ENCODE measurements at regions not wholly inside any gene's neighbourhood (a gene's known extent, or its start where the extent isn't known, plus 50 kb on each side); places are given as distances from the start of the nearest gene placed in this dataset.

DNA sequence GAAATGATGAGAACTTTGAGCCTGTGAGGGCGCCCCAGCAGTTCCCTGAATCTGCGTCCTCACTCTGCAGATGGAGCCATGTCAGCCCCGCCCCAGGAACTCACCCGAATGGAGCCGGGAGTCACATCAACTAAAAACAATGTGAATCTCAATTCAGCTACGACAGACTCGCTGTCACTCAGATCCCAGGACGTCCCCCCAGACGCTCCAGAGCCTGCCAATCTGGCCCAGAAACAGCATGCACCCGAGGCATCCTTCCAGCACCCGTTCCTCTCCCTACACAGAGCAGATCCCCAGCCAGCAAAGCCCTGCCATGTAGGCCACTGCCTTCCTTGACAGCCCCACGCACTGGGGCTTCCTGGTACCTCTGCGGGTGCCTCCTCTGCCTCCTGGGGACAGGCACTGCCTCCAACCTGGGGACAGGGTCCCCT, 248.0 kb downstream of the TTLL2 start:
- no TSS peak for BruUV-seq (replicated peaks)
- H2AFZ ChIP-seq (ENCODE audit: low read depth, low read length) = no peak overlapping the region
- POLR2A ChIA-PET = no interaction called here
- H3K27me3 ChIP-seq (ENCODE audit: control insufficient read depth in 2 of 2, insufficient read depth in 2 of 2, low read length in 2 of 2) = peaks cover 48 to 85% of the 10 kb centered on the region in 2 experiments
- no peak for TF ChIP-seq SMAD3 (CRISPR knock-in tag; conservative IDR thresholded peaks at IDR 0.05)
- no peak for TF ChIP-seq RBM39 (optimal IDR thresholded peaks at IDR 0.05; ENCODE audit: low read depth, low read length)
- TF ChIP-seq ZNF699 (CRISPR knock-in tag; IDR thresholded peaks at IDR 0.05; ENCODE audit: insufficient replicate concordance) = no peak
- no peak for TF ChIP-seq ZNF76 (CRISPR knock-in tag; IDR thresholded peaks at IDR 0.05; ENCODE audit: borderline replicate concordance)
- in situ Hi-C loops (cut with MboI) (no loop called here), intact Hi-C loops (cut with micrococcal nuclease) (no loop called here)
- H3K4me3 ChIP-seq = no peak overlapping the region
- WGBS (ENCODE audit: insufficient coverage, low coverage, missing lambda C conversion rate) = 2% methylated on average over 13 of the region's 13 CpGs
- CTCF ChIA-PET (ENCODE audit: low intra/inter-chr PET ratio) = no interaction called here
- no peak for DNase-seq (ENCODE audit: extremely low read depth in 1 of 4, low spot score in 3 of 4)
- no peaks in the 10 kb centered on the region for H3K36me3 ChIP-seq (ENCODE audit: control insufficient read depth, insufficient read depth, low read length)
- ATAC-seq = no peak
- H3K4me1 ChIP-seq (replicated peaks in 1 of 2; ENCODE audit: control insufficient read depth in 2 of 2, insufficient read depth in 2 of 2, low read length in 2 of 2) = peaks cover 0 to 6% of the 10 kb centered on the region in 2 experiments; a peak in 3 of 5 replicates
- no peak overlapping the region for H3K27ac ChIP-seq (ENCODE audit: extremely low read depth, low read depth, low read length)
- no peak overlapping the region for H3K4me2 ChIP-seq (ENCODE audit: insufficient read depth, low read length)
- H4K20me1 ChIP-seq (replicated peaks; ENCODE audit: control insufficient read depth, insufficient read depth, low read length) = peaks cover 10% of the 10 kb centered on the region; the same call in 1 of the 2 replicates
- H3K79me2 ChIP-seq (ENCODE audit: control insufficient read depth, insufficient read depth, low read length) = no peaks in the 10 kb centered on the region
- no peak overlapping the region for H3K9ac ChIP-seq (ENCODE audit: insufficient read depth in 1 of 2, low read depth in 2 of 2, low read length in 2 of 2)
- no peak for FAIRE-seq
- no peaks in the 10 kb centered on the region for H3K9me3 ChIP-seq (replicated peaks; ENCODE audit: control insufficient read depth, insufficient read depth, low read depth, low read length)
- H3K9me1 ChIP-seq (ENCODE audit: control insufficient read depth, insufficient read depth, low read length) = no peaks in the 10 kb centered on the region

DNA sequence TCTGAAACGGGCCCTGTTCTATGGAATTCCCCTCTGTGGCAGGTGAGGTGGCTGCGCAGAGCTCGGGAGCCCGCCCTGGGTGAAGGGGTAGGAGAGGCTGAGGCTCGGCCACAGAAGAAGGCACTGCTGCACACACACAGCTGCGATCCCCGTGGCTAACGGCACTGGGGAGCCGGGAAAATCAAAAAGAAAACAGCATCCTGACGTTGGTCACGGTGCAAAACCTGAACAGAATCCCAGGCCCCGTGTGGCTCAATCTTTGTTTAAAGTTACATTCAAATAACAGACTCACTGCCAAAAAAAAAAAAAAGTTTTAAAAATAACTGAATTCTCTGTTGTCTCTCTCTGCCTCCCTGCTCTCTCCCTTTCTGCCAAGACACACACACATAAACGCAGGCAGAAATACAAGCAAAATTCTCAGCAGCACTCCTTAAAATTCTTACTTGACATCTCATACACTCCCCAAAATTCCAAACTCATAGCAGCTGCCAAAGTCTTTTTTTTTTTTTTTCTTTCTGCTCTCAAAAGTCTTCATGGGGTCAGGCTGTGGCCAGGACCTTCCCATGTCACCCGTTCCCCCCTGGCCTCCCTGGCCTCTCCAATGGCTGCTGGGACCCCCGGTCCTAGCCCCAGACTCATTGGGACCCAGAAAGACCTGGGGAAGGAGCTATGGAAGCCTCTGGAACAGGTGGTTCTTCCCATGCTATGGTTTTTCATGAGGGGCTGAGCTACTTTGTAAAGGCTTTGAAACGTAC, 248.8 kb downstream of the TTLL2 start:
- ChIA-PET POLR2A (no interaction called here), CTCF (ENCODE audit: low intra/inter-chr PET ratio) (no interaction called here)
- no peak overlapping the region for H3K4me2 ChIP-seq (ENCODE audit: insufficient read depth, low read length)
- DNase-seq (ENCODE audit: extremely low read depth in 1 of 4, low spot score in 3 of 4) (no peak), ATAC-seq (no peak), FAIRE-seq (no peak)
- H3K27ac ChIP-seq (ENCODE audit: extremely low read depth, low read depth, low read length) = no peak overlapping the region
- no peaks in the 10 kb centered on the region for H3K36me3 ChIP-seq (ENCODE audit: control insufficient read depth, insufficient read depth, low read length)
- peaks cover 0 to 6% of the 10 kb centered on the region in 2 experiments; a peak in 3 of 5 replicates for H3K4me1 ChIP-seq (replicated peaks in 1 of 2; ENCODE audit: control insufficient read depth in 2 of 2, insufficient read depth in 2 of 2, low read length in 2 of 2)
- H3K9ac ChIP-seq (ENCODE audit: insufficient read depth in 1 of 2, low read depth in 2 of 2, low read length in 2 of 2) = no peak overlapping the region
- no peak overlapping the region for H2AFZ ChIP-seq (ENCODE audit: low read depth, low read length)
- no TSS peak for BruUV-seq (replicated peaks)
- H4K20me1 ChIP-seq (replicated peaks; ENCODE audit: control insufficient read depth, insufficient read depth, low read length) = peaks cover 7% of the 10 kb centered on the region; the same call in 1 of the 2 replicates
- H3K4me3 ChIP-seq = no peak overlapping the region
- 2% methylated on average over 16 of the region's 16 CpGs for WGBS (ENCODE audit: insufficient coverage, low coverage, missing lambda C conversion rate)
- intact Hi-C loops (cut with micrococcal nuclease) (no loop called here), in situ Hi-C loops (cut with MboI) (no loop called here)
- no peaks in the 10 kb centered on the region for H3K79me2 ChIP-seq (ENCODE audit: control insufficient read depth, insufficient read depth, low read length)
- TF ChIP-seq RB1 (IDR thresholded peaks at IDR 0.05; ENCODE audit: low read depth) (no peak), XRCC3 (IDR thresholded peaks at IDR 0.05) (no peak), ZEB2 (IDR thresholded peaks at IDR 0.05) (no peak)
- TF ChIP-seq, protein P1, sequence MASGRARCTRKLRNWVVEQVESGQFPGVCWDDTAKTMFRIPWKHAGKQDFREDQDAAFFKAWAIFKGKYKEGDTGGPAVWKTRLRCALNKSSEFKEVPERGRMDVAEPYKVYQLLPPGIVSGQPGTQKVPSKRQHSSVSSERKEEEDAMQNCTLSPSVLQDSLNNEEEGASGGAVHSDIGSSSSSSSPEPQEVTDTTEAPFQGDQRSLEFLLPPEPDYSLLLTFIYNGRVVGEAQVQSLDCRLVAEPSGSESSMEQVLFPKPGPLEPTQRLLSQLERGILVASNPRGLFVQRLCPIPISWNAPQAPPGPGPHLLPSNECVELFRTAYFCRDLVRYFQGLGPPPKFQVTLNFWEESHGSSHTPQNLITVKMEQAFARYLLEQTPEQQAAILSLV (tag; IDR thresholded peaks at IDR 0.05) = no peak
- no peaks in the 10 kb centered on the region for H3K9me3 ChIP-seq (replicated peaks; ENCODE audit: control insufficient read depth, insufficient read depth, low read depth, low read length)
- peaks cover 42 to 85% of the 10 kb centered on the region in 2 experiments for H3K27me3 ChIP-seq (ENCODE audit: control insufficient read depth in 2 of 2, insufficient read depth in 2 of 2, low read length in 2 of 2)
- H3K9me1 ChIP-seq (ENCODE audit: control insufficient read depth, insufficient read depth, low read length) = no peaks in the 10 kb centered on the region
